ENCODE measurements at regions not wholly inside any gene's neighbourhood (a gene's known extent, or its start where the extent isn't known, plus 50 kb on each side); places are given as distances from the start of the nearest gene placed in this dataset.

DNA sequence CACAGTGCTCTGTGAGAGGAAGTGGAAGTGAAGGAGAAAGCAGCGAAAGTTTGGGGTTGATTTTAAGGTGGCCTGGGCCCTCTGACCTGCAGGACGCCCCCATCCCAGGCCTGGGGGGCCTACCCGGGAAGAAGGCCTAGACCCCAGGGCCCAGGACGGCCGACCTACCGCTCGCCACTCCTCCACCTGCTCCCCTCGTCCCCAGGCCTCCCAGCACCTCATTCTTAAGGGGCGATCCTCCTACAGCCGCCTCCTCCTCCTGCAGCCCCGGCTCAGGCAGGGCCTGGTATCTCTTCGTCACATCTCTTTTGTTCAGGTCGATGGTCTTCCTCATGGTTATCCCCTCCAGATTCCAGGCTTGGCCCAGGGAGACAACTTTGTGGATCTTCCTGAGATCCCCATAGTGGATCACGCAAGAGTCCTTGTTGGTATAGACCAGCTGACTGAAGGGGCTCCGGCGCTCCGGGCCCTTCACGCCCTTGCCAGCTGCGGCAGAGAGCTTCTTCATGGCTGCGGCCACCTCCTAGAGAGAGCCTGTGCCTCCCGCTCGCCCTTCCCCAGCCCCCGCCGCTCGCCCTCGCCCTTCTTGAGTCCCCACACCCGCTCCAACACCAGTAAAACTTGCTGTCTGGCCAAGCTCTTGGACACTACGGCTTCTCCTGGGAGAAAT is 117.5 kb downstream of the OR13A1 start:
- Histone ChIP-seq H3K9me1 (replicated peaks; ENCODE audit: control insufficient read depth, extremely low read depth, insufficient read depth, low read length) (no peaks in the 10 kb centered on the region), H4K20me1 (replicated peaks; ENCODE audit: control insufficient read depth, extremely low read depth, insufficient read depth, low read length) (no peaks in the 10 kb centered on the region), H3K36me3 (ENCODE audit: control insufficient read depth in 2 of 2, extremely low read depth in 1 of 2, insufficient read depth in 2 of 2, low read length in 2 of 2) (no peaks in the 10 kb centered on the region), H3K4me2 (ENCODE audit: insufficient read depth, low read length) (no peak overlapping the region), H3K4me3 (replicated peaks in 1 of 3; ENCODE audit: insufficient read depth in 1 of 3, low read depth in 1 of 3, low read length in 3 of 3) (no peak overlapping the region), H3K79me2 (ENCODE audit: control insufficient read depth, insufficient read depth, low read length) (no peaks in the 10 kb centered on the region), H3K4me1 (ENCODE audit: control insufficient read depth, extremely low read depth, insufficient read depth, low read length) (no peaks in the 10 kb centered on the region), H3K9me3 (replicated peaks; ENCODE audit: control insufficient read depth, insufficient read depth, low read length) (no peaks in the 10 kb centered on the region), H3K9ac (replicated peaks; ENCODE audit: extremely low read depth, insufficient read depth, low read length) (no peak overlapping the region), H2AFZ (ENCODE audit: low read depth, low read length) (no peak overlapping the region), H3K27me3 (ENCODE audit: control insufficient read depth in 2 of 2, insufficient read depth in 2 of 2, low read length in 2 of 2) (peaks cover 0 to 2% of the 10 kb centered on the region in 2 experiments), H3K27ac (ENCODE audit: insufficient read depth, low read depth, low read length) (no peak overlapping the region)
- no TSS peak for BruUV-seq (replicated peaks)
- ChIA-PET POLR2A (no interaction called here), CTCF (no interaction called here)
- no peak for DNase-seq (ENCODE audit: low read depth, low spot score)
- FAIRE-seq: no peak
- dilution Hi-C loops (cut with MboI; ENCODE audit: extremely low pct_ligation_motif_present, low sequenced_read_pairs): no loop called here
- intact Hi-C loops (cut with micrococcal nuclease): no loop called here
- TF ChIP-seq, protein P1, sequence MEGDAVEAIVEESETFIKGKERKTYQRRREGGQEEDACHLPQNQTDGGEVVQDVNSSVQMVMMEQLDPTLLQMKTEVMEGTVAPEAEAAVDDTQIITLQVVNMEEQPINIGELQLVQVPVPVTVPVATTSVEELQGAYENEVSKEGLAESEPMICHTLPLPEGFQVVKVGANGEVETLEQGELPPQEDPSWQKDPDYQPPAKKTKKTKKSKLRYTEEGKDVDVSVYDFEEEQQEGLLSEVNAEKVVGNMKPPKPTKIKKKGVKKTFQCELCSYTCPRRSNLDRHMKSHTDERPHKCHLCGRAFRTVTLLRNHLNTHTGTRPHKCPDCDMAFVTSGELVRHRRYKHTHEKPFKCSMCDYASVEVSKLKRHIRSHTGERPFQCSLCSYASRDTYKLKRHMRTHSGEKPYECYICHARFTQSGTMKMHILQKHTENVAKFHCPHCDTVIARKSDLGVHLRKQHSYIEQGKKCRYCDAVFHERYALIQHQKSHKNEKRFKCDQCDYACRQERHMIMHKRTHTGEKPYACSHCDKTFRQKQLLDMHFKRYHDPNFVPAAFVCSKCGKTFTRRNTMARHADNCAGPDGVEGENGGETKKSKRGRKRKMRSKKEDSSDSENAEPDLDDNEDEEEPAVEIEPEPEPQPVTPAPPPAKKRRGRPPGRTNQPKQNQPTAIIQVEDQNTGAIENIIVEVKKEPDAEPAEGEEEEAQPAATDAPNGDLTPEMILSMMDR (IDR thresholded peaks at IDR 0.05; ENCODE audit: extremely low read depth in 1 of 2, insufficient read depth in 1 of 2, low read depth in 1 of 2, low read length in 2 of 2): no peak
- TF ChIP-seq POLR2A (IDR thresholded peaks at IDR 0.05; ENCODE audit: low read depth, low read length): no peak
- no peak for TF ChIP-seq GATA2 (IDR thresholded peaks at IDR 0.05; ENCODE audit: insufficient read depth, insufficient read length, low read depth, low read length)
- TF ChIP-seq, protein P2, sequence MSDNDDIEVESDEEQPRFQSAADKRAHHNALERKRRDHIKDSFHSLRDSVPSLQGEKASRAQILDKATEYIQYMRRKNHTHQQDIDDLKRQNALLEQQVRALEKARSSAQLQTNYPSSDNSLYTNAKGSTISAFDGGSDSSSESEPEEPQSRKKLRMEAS (IDR thresholded peaks at IDR 0.05; ENCODE audit: insufficient read depth, insufficient read length): no peak
- TF ChIP-seq EZH2 (IDR thresholded peaks at IDR 0.05; ENCODE audit: borderline replicate concordance, low read depth, low read length, severe bottlenecking): no peak
- TF ChIP-seq MYC (IDR thresholded peaks at IDR 0.05; ENCODE audit: low read depth, low read length): no peak
- no peak for TF ChIP-seq JUN (IDR thresholded peaks at IDR 0.05; ENCODE audit: borderline replicate concordance, insufficient read depth, insufficient read length, low read depth)
- no peak for TF ChIP-seq POLR2AphosphoS5 (IDR thresholded peaks at IDR 0.05; ENCODE audit: insufficient read depth, low read depth, low read length)
- no peak for TF ChIP-seq FOS (IDR thresholded peaks at IDR 0.05; ENCODE audit: borderline replicate concordance, insufficient read depth, low read length)
